Natural killer cell (primary cell): ENCODE measurements at regions not wholly inside any gene's neighbourhood (a gene's known extent, or its start where the extent isn't known, plus 50 kb on each side); places are given as distances from the start of the nearest gene placed in this dataset.

ENCODE experiments used
- ATAC-seq, 3 donors: fragments of 150-1000 bp in 2 of 3; fragments of 200-7000 bp in 1 of 3; cut with Tn5 transposase; 1 replicate in 1 of 3; 2 replicates in 2 of 3; pipeline ENCODE4 v1.10.0; 2021; ENCODE audit warnings: mild to moderate bottlenecking in 2 of 3, moderate library complexity in 2 of 3
- DNase-seq, 2 donors: peaks; one replicate each; pipeline versions ENCODE4 v3.0.0 to v3.0.0-alpha.2; 2013 to 2021; ENCODE audit warnings: mixed read lengths in 1 of 2
- H3K27ac ChIP-seq: one replicate; pipeline ENCODE4 v1.5.1; 2013; ENCODE audit warnings: mild to moderate bottlenecking, low read length
- H3K27me3 ChIP-seq: one replicate; pipeline ENCODE4 v1.6.1; 2013; ENCODE audit warnings: low read length; ENCODE audit not compliant: control insufficient read depth, insufficient read depth
- H3K36me3 ChIP-seq: one replicate; pipeline ENCODE4 v1.6.1; 2013; ENCODE audit warnings: low read length; ENCODE audit not compliant: control insufficient read depth, insufficient read depth
- H3K4me1 ChIP-seq: one replicate; pipeline ENCODE4 v1.6.1; 2013; ENCODE audit warnings: low read length; ENCODE audit not compliant: control insufficient read depth, insufficient read depth
- H3K4me3 ChIP-seq: one replicate; pipeline ENCODE4 v1.5.1; 2013; ENCODE audit warnings: low read length
- H3K9me3 ChIP-seq: one replicate; pipeline ENCODE4 v1.6.1; 2013; ENCODE audit warnings: low read length; ENCODE audit not compliant: control insufficient read depth, insufficient read depth
- H3K27ac Mint-ChIP-seq, 2 donors: one replicate each; pipeline ENCODE4 v1.8.0; 2022; ENCODE audit warnings: mild to moderate bottlenecking in 2 of 2, mixed read lengths in 2 of 2, moderate library complexity in 1 of 2
- H3K27me3 Mint-ChIP-seq, 2 donors: one replicate each; pipeline ENCODE4 v1.8.0; 2022; ENCODE audit warnings: low read depth in 2 of 2, mixed read lengths in 2 of 2
- H3K36me3 Mint-ChIP-seq: one replicate; pipeline ENCODE4 v1.8.0; 2022; ENCODE audit warnings: mixed read lengths
- H3K4me1 Mint-ChIP-seq, 2 donors: one replicate each; pipeline ENCODE4 v1.8.0; 2022; ENCODE audit warnings: mixed read lengths in 2 of 2
- H3K4me3 Mint-ChIP-seq: one replicate; pipeline ENCODE4 v1.8.0; 2022; ENCODE audit warnings: mild to moderate bottlenecking, moderate library complexity, mixed read lengths
- H3K9me3 Mint-ChIP-seq, 2 donors: one replicate each; pipeline ENCODE4 v1.8.0; 2022; ENCODE audit warnings: mixed read lengths in 2 of 2
- CTCF ChIP-seq: fragments of 200-600 bp; IDR thresholded peaks from one replicate; pipeline ENCODE4 v1.8.0; 2022; ENCODE audit warnings: antibody characterized with exemption
- WGBS: methylation state at CpG from one replicate; pipeline ENCODE4 v1.1.7; 2013; ENCODE audit warnings: missing lambda C conversion rate; ENCODE audit not compliant: insufficient coverage; 5-methylcytosine and 5-hydroxymethylcytosine counted together
- intact Hi-C: fragments of 100-400 bp; cut with micrococcal nuclease; formaldehyde crosslinking; loops from one replicate; pipeline ENCODE4 v1.14.2; 2022

GRCh38 chr4:137638934-137639333, 106.6 kb upstream of the PCDH18 start:
- 90% methylated on average over 1 of the region's 2 CpGs for WGBS
- H3K27ac ChIP-seq: no peak overlapping the region
- H3K36me3 Mint-ChIP-seq: peaks cover 5% of the 10 kb centered on the region
- intact Hi-C loops: no loop called here
- no peak for DNase-seq
- no peaks in the 10 kb centered on the region for H3K27me3 ChIP-seq
- TF ChIP-seq CTCF: no peak
- ATAC-seq: no peak
- H3K4me1 Mint-ChIP-seq: no peaks in the 10 kb centered on the region
- H3K36me3 ChIP-seq: no peaks in the 10 kb centered on the region
- H3K27ac Mint-ChIP-seq: no peak overlapping the region
- H3K9me3 ChIP-seq: no peaks in the 10 kb centered on the region
- no peak overlapping the region for H3K4me3 ChIP-seq
- no peak overlapping the region for H3K4me3 Mint-ChIP-seq
- no peaks in the 10 kb centered on the region for H3K4me1 ChIP-seq
- no peaks in the 10 kb centered on the region for H3K27me3 Mint-ChIP-seq
- H3K9me3 Mint-ChIP-seq: peaks cover 5 to 7% of the 10 kb centered on the region in 2 donors

GRCh38 chr4:137635601-137636000, 103.3 kb upstream of the PCDH18 start:
- Histone ChIP-seq H3K9me3 (peaks cover 8% of the 10 kb centered on the region), H3K4me3 (no peak overlapping the region), H3K4me1 (no peaks in the 10 kb centered on the region), H3K36me3 (no peaks in the 10 kb centered on the region), H3K27ac (no peak overlapping the region), H3K27me3 (no peaks in the 10 kb centered on the region)
- Mint-ChIP-seq H3K27me3 (no peaks in the 10 kb centered on the region), H3K27ac (no peak overlapping the region), H3K4me3 (no peak overlapping the region), H3K4me1 (no peaks in the 10 kb centered on the region), H3K36me3 (peaks cover 5% of the 10 kb centered on the region), H3K9me3 (peaks cover 7 to 11% of the 10 kb centered on the region in 2 donors)
- intact Hi-C loops: no loop called here
- 67% methylated on average over 1 of the region's 1 CpG for WGBS
- TF ChIP-seq CTCF: no peak
- ATAC-seq: no peak
- no peak for DNase-seq

DNA sequence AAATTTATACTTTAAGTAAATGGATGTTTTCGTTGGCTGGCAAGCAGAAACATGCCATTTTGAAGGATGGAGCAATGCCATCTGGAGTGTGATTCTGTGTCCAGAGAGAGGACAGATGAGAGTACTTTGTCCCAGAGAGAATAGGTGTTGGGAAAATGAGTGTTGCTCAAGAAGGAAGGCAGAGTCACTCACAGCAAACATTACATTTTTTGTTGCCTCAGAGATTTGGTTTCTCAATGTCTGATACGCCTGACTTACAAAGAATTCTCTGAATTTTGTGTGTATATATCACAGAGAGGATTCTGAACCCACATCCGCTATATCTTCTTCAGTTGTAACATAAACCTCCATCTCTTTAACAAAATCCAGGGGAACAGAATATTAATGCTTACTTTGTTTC, 102.8 kb upstream of the PCDH18 start:
- WGBS: 64% methylated on average over 1 of the region's 3 CpGs
- H3K4me3 Mint-ChIP-seq: no peak overlapping the region
- no peak for TF ChIP-seq CTCF
- peaks cover 7 to 11% of the 10 kb centered on the region in 2 donors for H3K9me3 Mint-ChIP-seq
- intact Hi-C loops: no loop called here
- no peaks in the 10 kb centered on the region for H3K27me3 Mint-ChIP-seq
- no peaks in the 10 kb centered on the region for H3K4me1 ChIP-seq
- no peaks in the 10 kb centered on the region for H3K27me3 ChIP-seq
- no peaks in the 10 kb centered on the region for H3K36me3 ChIP-seq
- no peak overlapping the region for H3K4me3 ChIP-seq
- no peak for DNase-seq
- H3K27ac Mint-ChIP-seq: no peak overlapping the region
- H3K4me1 Mint-ChIP-seq: no peaks in the 10 kb centered on the region
- H3K36me3 Mint-ChIP-seq: peaks cover 5% of the 10 kb centered on the region
- no peak for ATAC-seq
- H3K27ac ChIP-seq: no peak overlapping the region
- peaks cover 8% of the 10 kb centered on the region for H3K9me3 ChIP-seq

DNA sequence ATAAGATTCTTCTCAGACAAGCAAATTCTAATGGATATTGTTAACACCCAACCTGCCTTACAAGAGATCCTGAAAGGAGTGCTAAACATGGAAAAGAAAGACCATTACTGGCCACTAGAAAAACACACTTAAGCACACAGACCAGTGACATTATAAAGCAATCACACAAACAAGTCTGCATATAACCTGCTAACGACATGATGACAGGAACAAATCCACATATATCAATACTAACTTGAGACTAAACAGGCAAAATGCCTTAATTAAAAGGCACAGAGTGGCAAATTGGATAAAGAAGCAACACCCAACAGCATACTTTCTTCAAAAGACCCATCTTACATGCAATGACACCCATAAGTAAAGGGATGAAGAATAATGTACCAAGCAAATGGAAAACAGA, 100.5 kb upstream of the PCDH18 start:
- Mint-ChIP-seq H3K36me3 (peaks cover 5% of the 10 kb centered on the region), H3K4me3 (no peak overlapping the region), H3K27ac (no peak overlapping the region), H3K9me3 (peaks cover 7 to 11% of the 10 kb centered on the region in 2 donors), H3K4me1 (no peaks in the 10 kb centered on the region), H3K27me3 (no peaks in the 10 kb centered on the region)
- H3K27me3 ChIP-seq: no peaks in the 10 kb centered on the region
- no peak overlapping the region for H3K4me3 ChIP-seq
- TF ChIP-seq CTCF: no peak
- no peak for DNase-seq
- H3K9me3 ChIP-seq: peaks cover 8% of the 10 kb centered on the region
- no peak overlapping the region for H3K27ac ChIP-seq
- no peak for ATAC-seq
- 46% methylated on average over 1 of the region's 1 CpG for WGBS
- no peaks in the 10 kb centered on the region for H3K36me3 ChIP-seq
- no peaks in the 10 kb centered on the region for H3K4me1 ChIP-seq
- intact Hi-C loops: no loop called here
